Esophagus muscularis mucosa (tissue), 4 donors: ENCODE measurements at regions not wholly inside any gene's neighbourhood (a gene's known extent, or its start where the extent isn't known, plus 50 kb on each side); places are given as distances from the start of the nearest gene placed in this dataset.

ENCODE experiments used
- DNase-seq: peaks from one replicate; pipeline ENCODE4 v3.0.0-alpha.2; 2017; ENCODE audit errors: extremely low spot score
- H3K27ac ChIP-seq, 4 donors: fragments of 200-600 bp; sonication (generic); replicated peaks in 1 of 4; 1 replicate in 3 of 4; 2 replicates in 1 of 4; pipeline ENCODE4 v1.5.1; 2016 to 2019; ENCODE audit warnings: mild to moderate bottlenecking in 1 of 4
- H3K27me3 ChIP-seq, 4 donors: fragments of 200-600 bp; sonication (generic); one replicate each; pipeline versions ENCODE4 v1.5.1 to v1.6.0; 2016 to 2019
- H3K36me3 ChIP-seq, 4 donors: fragments of 200-600 bp; sonication (generic); one replicate each; pipeline ENCODE4 v1.5.1; 2016 to 2019
- H3K4me1 ChIP-seq, 4 donors: fragments of 200-600 bp; sonication (generic); one replicate each; pipeline ENCODE4 v1.5.1; 2016 to 2019
- H3K4me3 ChIP-seq, 4 donors: fragments of 200-600 bp; sonication (generic); 1 replicate in 2 of 4; 2 replicates in 2 of 4; pipeline ENCODE4 v1.5.1; 2016 to 2019; ENCODE audit warnings: mild to moderate bottlenecking in 4 of 4, moderate library complexity in 1 of 4
- H3K9me3 ChIP-seq, 4 donors: fragments of 200-600 bp; sonication (generic); 1 replicate in 3 of 4; 2 replicates in 1 of 4; pipeline ENCODE4 v1.5.1; 2016 to 2019
- CTCF ChIP-seq, 3 experiments: fragments of 200-600 bp in 2 of 3; fragments of 450-650 bp in 1 of 3; sonication (generic) in 2 of 3; IDR thresholded peaks; one replicate each; pipeline ENCODE4 v1.5.1; 2017 to 2019; ENCODE audit warnings: antibody characterized with exemption in 3 of 3, mild to moderate bottlenecking in 2 of 3, moderate library complexity in 1 of 3
- EP300 ChIP-seq: sonication (generic); formaldehyde crosslinking; IDR thresholded peaks from one replicate; pipeline ENCODE4 v1.6.1; 2017; ENCODE audit warnings: antibody characterized with exemption
- POLR2A ChIP-seq: fragments of 450-650 bp; IDR thresholded peaks from one replicate; pipeline ENCODE4 v1.6.1; 2017; ENCODE audit warnings: antibody characterized with exemption, moderate library complexity, mild to moderate bottlenecking, low read depth
- POLR2AphosphoS5 ChIP-seq, 2 donors: sonication (generic); formaldehyde crosslinking; IDR thresholded peaks; one replicate each; pipeline ENCODE4 v1.6.1; 2017; ENCODE audit warnings: antibody characterized with exemption in 2 of 2
- WGBS: methylation state at CpG from one replicate; pipeline ENCODE4 v1.1.5; 2018; 5-methylcytosine and 5-hydroxymethylcytosine counted together
- intact Hi-C: fragments of 100-400 bp; cut with DNase I; formaldehyde crosslinking; loops from one replicate; pipeline ENCODE4 v1.15.1; 2023

- H3K36me3 ChIP-seq, result no peaks in the 10 kb centered on the region
- DNase-seq, result no peak
- H3K27me3 ChIP-seq, result no peaks in the 10 kb centered on the region
- intact Hi-C loops, result no loop called here
- 87% methylated on average over 3 of the region's 3 CpGs for WGBS
- no peak overlapping the region for H3K4me3 ChIP-seq
- H3K9me3 ChIP-seq, result no peaks in the 10 kb centered on the region
- no peak for TF ChIP-seq EP300
- no peak for TF ChIP-seq CTCF (IDR thresholded peaks at IDR 0.05)
- TF ChIP-seq POLR2A, result no peak
- TF ChIP-seq POLR2AphosphoS5 (IDR thresholded peaks at IDR 0.05), result no peak
- no peaks in the 10 kb centered on the region for H3K4me1 ChIP-seq
- no peak overlapping the region for H3K27ac ChIP-seq
These were observed 666.7 kb downstream of the BCL11A start for GRCh38 chr2:59886759-59887158.

- Histone ChIP-seq H3K27me3 (no peaks in the 10 kb centered on the region), H3K27ac (no peak overlapping the region), H3K36me3 (no peaks in the 10 kb centered on the region), H3K4me1 (no peaks in the 10 kb centered on the region), H3K4me3 (no peak overlapping the region), H3K9me3 (no peaks in the 10 kb centered on the region)
- no peak for DNase-seq
- intact Hi-C loops, result no loop called here
- 38% methylated on average over 6 of the region's 6 CpGs for WGBS
- TF ChIP-seq POLR2A, result no peak
These were observed 667.9 kb downstream of the BCL11A start for GRCh38 chr2:59885541-59885940.

- 82% methylated on average over 2 of the region's 2 CpGs for WGBS
- H3K4me1 ChIP-seq, result no peaks in the 10 kb centered on the region
- DNase-seq, result no peak
- H3K36me3 ChIP-seq, result no peaks in the 10 kb centered on the region
- no peaks in the 10 kb centered on the region for H3K27me3 ChIP-seq
- H3K27ac ChIP-seq, result no peak overlapping the region
- intact Hi-C loops, result no loop called here
- no peak for TF ChIP-seq POLR2A
- no peak overlapping the region for H3K4me3 ChIP-seq
- H3K9me3 ChIP-seq, result no peaks in the 10 kb centered on the region
These were observed 669.3 kb downstream of the BCL11A start for GRCh38 chr2:59884166-59884565.

GRCh38 chr2:59882822-59883221 lies 670.6 kb downstream of the BCL11A start:
- no peaks in the 10 kb centered on the region for H3K9me3 ChIP-seq
- WGBS, result 90% methylated on average over 2 of the region's 2 CpGs
- TF ChIP-seq EP300 (no peak), POLR2AphosphoS5 (IDR thresholded peaks at IDR 0.05) (no peak), POLR2A (no peak), CTCF (IDR thresholded peaks at IDR 0.05) (no peak)
- no peaks in the 10 kb centered on the region for H3K27me3 ChIP-seq
- H3K27ac ChIP-seq, result no peak overlapping the region
- no peaks in the 10 kb centered on the region for H3K36me3 ChIP-seq
- DNase-seq, result no peak
- no peak overlapping the region for H3K4me3 ChIP-seq
- H3K4me1 ChIP-seq, result no peaks in the 10 kb centered on the region
- intact Hi-C loops, result no loop called here

- TF ChIP-seq POLR2A (no peak), EP300 (no peak), POLR2AphosphoS5 (IDR thresholded peaks at IDR 0.05) (no peak), CTCF (IDR thresholded peaks at IDR 0.05) (no peak)
- Histone ChIP-seq H3K27me3 (no peaks in the 10 kb centered on the region), H3K4me1 (no peaks in the 10 kb centered on the region), H3K9me3 (no peaks in the 10 kb centered on the region), H3K27ac (no peak overlapping the region), H3K36me3 (no peaks in the 10 kb centered on the region), H3K4me3 (no peak overlapping the region)
- intact Hi-C loops, result no loop called here
- 95% methylated on average over 2 of the region's 3 CpGs for WGBS
- no peak for DNase-seq
These were observed 671.2 kb downstream of the BCL11A start for GRCh38 chr2:59882279-59882678.

- no peak for DNase-seq
- Histone ChIP-seq H3K4me1 (no peaks in the 10 kb centered on the region), H3K36me3 (no peaks in the 10 kb centered on the region), H3K27me3 (no peaks in the 10 kb centered on the region), H3K9me3 (no peaks in the 10 kb centered on the region), H3K4me3 (no peak overlapping the region), H3K27ac (no peak overlapping the region)
- intact Hi-C loops, result no loop called here
- WGBS, result 84% methylated on average over 1 of the region's 1 CpG
- TF ChIP-seq EP300 (no peak), POLR2AphosphoS5 (IDR thresholded peaks at IDR 0.05) (no peak), CTCF (IDR thresholded peaks at IDR 0.05) (no peak), POLR2A (no peak)
These were observed 672.2 kb downstream of the BCL11A start for GRCh38 chr2:59881218-59881617.
